Spleen (tissue), 7 donors: ENCODE measurements at regions not wholly inside any gene's neighbourhood (a gene's known extent, or its start where the extent isn't known, plus 50 kb on each side); places are given as distances from the start of the nearest gene placed in this dataset.

Source experiments
- CTCF ChIP-seq, 11 experiments: fragments of 200-600 bp in 7 of 11; fragments of 450-650 bp in 4 of 11; sonication (generic) in 4 of 11; IDR thresholded peaks in 8 of 11; conservative IDR thresholded peaks in 3 of 11; 1 replicate in 7 of 11; 2 replicates in 4 of 11; pipeline versions ENCODE4 v1.4.0 to v1.8.0; 2016 to 2021; ENCODE audit warnings: antibody characterized with exemption in 11 of 11, inconsistent platforms in 4 of 11, mild to moderate bottlenecking in 1 of 11
- POLR2A ChIP-seq, 3 donors: fragments of 450-650 bp; IDR thresholded peaks; one replicate each; pipeline ENCODE4 v1.5.1; 2017; ENCODE audit warnings: antibody characterized with exemption in 3 of 3, mild to moderate bottlenecking in 1 of 3
- donor health status: DM: no; HTN: no; CAD: no; lungs with moderate emphysema.
- donor health status: DM: no; HTN: no; CAD: no.
- donor health status: DM: no; HTN: no; CAD: no.

GRCh38 chr18:44342946-44343345 lies 337.7 kb upstream of the SETBP1 start:
- no peak for TF ChIP-seq CTCF (IDR thresholded peaks at IDR 0.05 in 8 of 11, conservative IDR thresholded peaks at IDR 0.05 in 3 of 11)
- no peak for TF ChIP-seq POLR2A (IDR thresholded peaks at IDR 0.05)
